Natural killer cell treated with Interleukin-12 subunit alpha and Interleukin-12 subunit beta and Interleukin-15 and Interleukin-18, amount 100 ng/mL, for 72 hours (primary cell): ENCODE measurements at regions not wholly inside any gene's neighbourhood (a gene's known extent, or its start where the extent isn't known, plus 50 kb on each side); places are given as distances from the start of the nearest gene placed in this dataset.

Experiments used
- ATAC-seq, 2 donors: fragments of 150-1000 bp; cut with Tn5 transposase in 1 of 2; sonication (Bioruptor Pico), chemical (Tn5 transposase) in 1 of 2; 2 replicates each; pipeline ENCODE4 v1.10.0; 2021
- DNase-seq: peaks from one replicate; pipeline ENCODE4 v3.0.0; 2022; ENCODE audit warnings: low spot score
- H3K27ac Mint-ChIP-seq, 2 donors: 1 replicate in 1 of 2; 2 replicates in 1 of 2; pipeline ENCODE4 v1.8.0; 2022; ENCODE audit warnings: mixed read lengths in 2 of 2, mild to moderate bottlenecking in 1 of 2, moderate library complexity in 1 of 2
- H3K27me3 Mint-ChIP-seq, 2 donors: 1 replicate in 1 of 2; 2 replicates in 1 of 2; pipeline ENCODE4 v1.8.0; 2022; ENCODE audit warnings: mixed read lengths in 2 of 2
- H3K36me3 Mint-ChIP-seq: one replicate; pipeline ENCODE4 v1.8.0; 2022; ENCODE audit warnings: mixed read lengths
- H3K4me1 Mint-ChIP-seq, 2 donors: 1 replicate in 1 of 2; 2 replicates in 1 of 2; pipeline ENCODE4 v1.8.0; 2022; ENCODE audit warnings: low read depth in 2 of 2, mixed read lengths in 2 of 2, mild to moderate bottlenecking in 1 of 2
- H3K4me3 Mint-ChIP-seq: one replicate; pipeline ENCODE4 v1.8.0; 2022; ENCODE audit warnings: mixed read lengths
- H3K9me3 Mint-ChIP-seq: 2 replicates; pipeline ENCODE4 v1.8.0; 2022; ENCODE audit warnings: mixed read lengths

- no peaks in the 10 kb centered on the region for H3K36me3 Mint-ChIP-seq
- no peak overlapping the region for H3K27ac Mint-ChIP-seq
- peaks cover 28 to 55% of the 10 kb centered on the region in 2 donors for H3K27me3 Mint-ChIP-seq
- no peak overlapping the region for H3K4me3 Mint-ChIP-seq
- ATAC-seq (no peak), DNase-seq (no peak)
- H3K4me1 Mint-ChIP-seq: peaks cover 0 to 3% of the 10 kb centered on the region in 2 donors
- H3K9me3 Mint-ChIP-seq: no peaks in the 10 kb centered on the region
These were observed 50.2 kb upstream of the AKR1E2 start for GRCh38 chr10:4775808-4776207.

GRCh38 chr10:4772202-4772570 is 53.8 kb upstream of the AKR1E2 start:
- H3K4me1 Mint-ChIP-seq: peaks cover 0 to 3% of the 10 kb centered on the region in 2 donors

GRCh38 chr10:4771554-4772201 is 54.3 kb upstream of the AKR1E2 start:
- DNase-seq (no peak), ATAC-seq (no peak)
- no peak overlapping the region for H3K27ac Mint-ChIP-seq
- H3K4me3 Mint-ChIP-seq: no peak overlapping the region
- H3K27me3 Mint-ChIP-seq: peaks cover 29 to 46% of the 10 kb centered on the region in 2 donors
- H3K9me3 Mint-ChIP-seq: no peaks in the 10 kb centered on the region
- peaks cover 0 to 3% of the 10 kb centered on the region in 2 donors for H3K4me1 Mint-ChIP-seq
- H3K36me3 Mint-ChIP-seq: no peaks in the 10 kb centered on the region

More at GRCh38 chr10:4772202-4772570, 53.8 kb upstream of the AKR1E2 start:
- Mint-ChIP-seq H3K36me3 (no peaks in the 10 kb centered on the region), H3K27ac (no peak overlapping the region), H3K4me3 (no peak overlapping the region), H3K9me3 (no peaks in the 10 kb centered on the region), H3K27me3 (peaks cover 31 to 51% of the 10 kb centered on the region in 2 donors)
- DNase-seq (no peak), ATAC-seq (no peak)

- no peaks in the 10 kb centered on the region for H3K36me3 Mint-ChIP-seq
- H3K4me1 Mint-ChIP-seq: peaks cover 0 to 3% of the 10 kb centered on the region in 2 donors
- no peak overlapping the region for H3K4me3 Mint-ChIP-seq
- ATAC-seq (no peak), DNase-seq (no peak)
- H3K27me3 Mint-ChIP-seq: peaks cover 28 to 39% of the 10 kb centered on the region in 2 donors
- no peaks in the 10 kb centered on the region for H3K9me3 Mint-ChIP-seq
- no peak overlapping the region for H3K27ac Mint-ChIP-seq
These were observed 55.0 kb upstream of the AKR1E2 start for GRCh38 chr10:4770801-4771553.

GRCh38 chr10:4768416-4768815 is 57.6 kb upstream of the AKR1E2 start:
- no peak for ATAC-seq
- no peaks in the 10 kb centered on the region for H3K36me3 Mint-ChIP-seq
- no peak overlapping the region for H3K27ac Mint-ChIP-seq
- DNase-seq: no peak
- H3K27me3 Mint-ChIP-seq: peaks cover 21 to 33% of the 10 kb centered on the region in 2 donors
- no peak overlapping the region for H3K4me3 Mint-ChIP-seq
- no peaks in the 10 kb centered on the region for H3K9me3 Mint-ChIP-seq
- no peaks in the 10 kb centered on the region for H3K4me1 Mint-ChIP-seq

- no peak for DNase-seq
- no peaks in the 10 kb centered on the region for H3K36me3 Mint-ChIP-seq
- H3K9me3 Mint-ChIP-seq: no peaks in the 10 kb centered on the region
- ATAC-seq: no peak
- H3K27ac Mint-ChIP-seq: no peak overlapping the region
- H3K27me3 Mint-ChIP-seq: peaks cover 16 to 22% of the 10 kb centered on the region in 2 donors
- no peak overlapping the region for H3K4me3 Mint-ChIP-seq
- no peaks in the 10 kb centered on the region for H3K4me1 Mint-ChIP-seq
These were observed 58.8 kb upstream of the AKR1E2 start for GRCh38 chr10:4767033-4767814.

- H3K36me3 Mint-ChIP-seq: no peaks in the 10 kb centered on the region
These were observed 59.6 kb upstream of the AKR1E2 start for GRCh38 chr10:4766454-4766853.

GRCh38 chr10:4765428-4765827 is 60.6 kb upstream of the AKR1E2 start:
- H3K27ac Mint-ChIP-seq: no peak overlapping the region
- ATAC-seq: no peak
- H3K9me3 Mint-ChIP-seq: no peaks in the 10 kb centered on the region

More at GRCh38 chr10:4766454-4766853, 59.6 kb upstream of the AKR1E2 start:
- DNase-seq (no peak), ATAC-seq (no peak)
- Mint-ChIP-seq H3K4me1 (no peaks in the 10 kb centered on the region), H3K9me3 (no peaks in the 10 kb centered on the region), H3K27ac (no peak overlapping the region), H3K27me3 (peaks cover 13 to 15% of the 10 kb centered on the region in 2 donors), H3K4me3 (no peak overlapping the region)

GRCh38 chr10:4763960-4764428 is 62.0 kb upstream of the AKR1E2 start:
- H3K27ac Mint-ChIP-seq: no peak overlapping the region
- no peak for ATAC-seq
- H3K27me3 Mint-ChIP-seq: peaks cover 10 to 21% of the 10 kb centered on the region in 2 donors
- DNase-seq: no peak
- no peaks in the 10 kb centered on the region for H3K36me3 Mint-ChIP-seq
- no peaks in the 10 kb centered on the region for H3K4me1 Mint-ChIP-seq
- no peak overlapping the region for H3K4me3 Mint-ChIP-seq
- no peaks in the 10 kb centered on the region for H3K9me3 Mint-ChIP-seq

More at GRCh38 chr10:4765428-4765827, 60.6 kb upstream of the AKR1E2 start:
- Mint-ChIP-seq H3K36me3 (no peaks in the 10 kb centered on the region), H3K27me3 (peaks cover 9% of the 10 kb centered on the region in 2 donors), H3K4me1 (no peaks in the 10 kb centered on the region), H3K4me3 (no peak overlapping the region)
- no peak for DNase-seq

- H3K36me3 Mint-ChIP-seq: no peaks in the 10 kb centered on the region
- DNase-seq (no peak), ATAC-seq (no peak)
- no peaks in the 10 kb centered on the region for H3K9me3 Mint-ChIP-seq
- H3K4me1 Mint-ChIP-seq: no peaks in the 10 kb centered on the region
- H3K27me3 Mint-ChIP-seq: peaks cover 12 to 24% of the 10 kb centered on the region in 2 donors
- no peak overlapping the region for H3K27ac Mint-ChIP-seq
- H3K4me3 Mint-ChIP-seq: no peak overlapping the region
These were observed 62.5 kb upstream of the AKR1E2 start for GRCh38 chr10:4763513-4763912.

- no peak for ATAC-seq
- Mint-ChIP-seq H3K4me1 (no peaks in the 10 kb centered on the region), H3K36me3 (no peaks in the 10 kb centered on the region), H3K9me3 (no peaks in the 10 kb centered on the region), H3K27me3 (peaks cover 20 to 44% of the 10 kb centered on the region in 2 donors), H3K4me3 (no peak overlapping the region), H3K27ac (no peak overlapping the region)
- no peak for DNase-seq
These were observed 67.8 kb upstream of the AKR1E2 start for GRCh38 chr10:4758256-4758655.

- Mint-ChIP-seq H3K36me3 (no peaks in the 10 kb centered on the region), H3K9me3 (no peaks in the 10 kb centered on the region), H3K27me3 (peaks cover 29 to 61% of the 10 kb centered on the region in 2 donors), H3K4me1 (no peaks in the 10 kb centered on the region), H3K4me3 (no peak overlapping the region), H3K27ac (no peak overlapping the region)
- no peak for DNase-seq
- no peak for ATAC-seq
These were observed 70.6 kb upstream of the AKR1E2 start for GRCh38 chr10:4755286-4755989.

GRCh38 chr10:4754143-4754542 is 71.9 kb upstream of the AKR1E2 start:
- ATAC-seq (no peak), DNase-seq (no peak)
- no peak overlapping the region for H3K27ac Mint-ChIP-seq
- H3K4me1 Mint-ChIP-seq: no peaks in the 10 kb centered on the region
- H3K4me3 Mint-ChIP-seq: no peak overlapping the region
- H3K9me3 Mint-ChIP-seq: no peaks in the 10 kb centered on the region
- peaks cover 38 to 64% of the 10 kb centered on the region in 2 donors for H3K27me3 Mint-ChIP-seq
- H3K36me3 Mint-ChIP-seq: no peaks in the 10 kb centered on the region
